Calu3 (cell line): ENCODE measurements at regions not wholly inside any gene's neighbourhood (a gene's known extent, or its start where the extent isn't known, plus 50 kb on each side); places are given as distances from the start of the nearest gene placed in this dataset.

Experiments used
- BruUV-seq: library from RNA; stranded (reverse); fragments of 400-500 nt; replicated peaks from 2 replicates; lab custom pipeline; 2021; lab: Mats Ljungman, UMichigan
- CTCF ChIA-PET: fragments of 300-600 bp; sonication (Branson Sonifier 250); formaldehyde crosslinking; loops from one replicate; lab custom pipeline; 2022; ENCODE audit warnings: antibody characterized with exemption; lab: Charles Lee
- DNase-seq: peaks from one replicate; pipeline ENCODE4 v3.0.0; 2022
- H3K27ac Mint-ChIP-seq: one replicate; pipeline ENCODE4 v1.8.0; 2022; ENCODE audit warnings: mixed read lengths; ENCODE audit not compliant: unreplicated experiment
- H3K27me3 Mint-ChIP-seq: one replicate; pipeline ENCODE4 v1.8.0; 2022; ENCODE audit warnings: mixed read lengths; ENCODE audit not compliant: unreplicated experiment
- H3K36me3 Mint-ChIP-seq: one replicate; pipeline ENCODE4 v1.8.0; 2022; ENCODE audit warnings: mild to moderate bottlenecking, moderate library complexity, mixed read lengths; ENCODE audit not compliant: insufficient read depth, unreplicated experiment
- H3K4me1 Mint-ChIP-seq: one replicate; pipeline ENCODE4 v1.8.0; 2022; ENCODE audit warnings: mild to moderate bottlenecking, low read depth, mixed read lengths; ENCODE audit not compliant: unreplicated experiment
- H3K4me3 Mint-ChIP-seq: one replicate; pipeline ENCODE4 v1.8.0; 2022; ENCODE audit warnings: mild to moderate bottlenecking, low read depth, moderate library complexity, mixed read lengths; ENCODE audit not compliant: unreplicated experiment
- H3K9me3 Mint-ChIP-seq: one replicate; pipeline ENCODE4 v1.8.0; 2022; ENCODE audit warnings: low read depth, mixed read lengths; ENCODE audit not compliant: unreplicated experiment
- intact Hi-C: fragments of 100-400 bp; cut with micrococcal nuclease; formaldehyde crosslinking; loops from one replicate; pipeline ENCODE4 v1.10.0; 2022; ENCODE audit not compliant: unreplicated experiment
- TF ChIP-seq, protein P1 (sequence below): fragments of 200-600 bp; IDR thresholded peaks from one replicate; pipeline ENCODE4 v1.8.0; 2022; ENCODE audit warnings: antibody characterized with exemption; ENCODE audit not compliant: unreplicated experiment

DNA sequence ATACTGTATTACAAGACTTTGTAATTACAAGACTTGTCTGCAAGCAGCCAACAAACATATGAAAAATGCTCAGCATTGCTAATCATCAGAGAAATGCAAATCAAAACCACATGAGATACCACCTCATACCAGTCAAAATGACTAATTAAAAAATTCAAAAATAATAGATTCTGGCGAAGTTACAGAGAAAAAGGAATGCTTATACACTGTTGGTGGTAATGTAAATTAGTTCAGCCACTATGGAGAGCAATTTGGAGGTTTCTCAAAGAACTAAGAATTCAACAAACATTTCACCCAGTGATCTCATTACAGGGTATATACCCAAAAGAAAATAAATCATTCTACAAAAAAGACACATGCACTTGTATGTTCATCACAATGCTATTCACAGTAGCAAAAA is 617.5 kb upstream of the CCDC54 start:
- Mint-ChIP-seq H3K4me3 (no peak overlapping the region), H3K27me3 (no peaks in the 10 kb centered on the region), H3K27ac (no peak overlapping the region), H3K36me3 (no peaks in the 10 kb centered on the region), H3K9me3 (peaks cover 5% of the 10 kb centered on the region), H3K4me1 (no peaks in the 10 kb centered on the region)
- TF ChIP-seq, protein P1, sequence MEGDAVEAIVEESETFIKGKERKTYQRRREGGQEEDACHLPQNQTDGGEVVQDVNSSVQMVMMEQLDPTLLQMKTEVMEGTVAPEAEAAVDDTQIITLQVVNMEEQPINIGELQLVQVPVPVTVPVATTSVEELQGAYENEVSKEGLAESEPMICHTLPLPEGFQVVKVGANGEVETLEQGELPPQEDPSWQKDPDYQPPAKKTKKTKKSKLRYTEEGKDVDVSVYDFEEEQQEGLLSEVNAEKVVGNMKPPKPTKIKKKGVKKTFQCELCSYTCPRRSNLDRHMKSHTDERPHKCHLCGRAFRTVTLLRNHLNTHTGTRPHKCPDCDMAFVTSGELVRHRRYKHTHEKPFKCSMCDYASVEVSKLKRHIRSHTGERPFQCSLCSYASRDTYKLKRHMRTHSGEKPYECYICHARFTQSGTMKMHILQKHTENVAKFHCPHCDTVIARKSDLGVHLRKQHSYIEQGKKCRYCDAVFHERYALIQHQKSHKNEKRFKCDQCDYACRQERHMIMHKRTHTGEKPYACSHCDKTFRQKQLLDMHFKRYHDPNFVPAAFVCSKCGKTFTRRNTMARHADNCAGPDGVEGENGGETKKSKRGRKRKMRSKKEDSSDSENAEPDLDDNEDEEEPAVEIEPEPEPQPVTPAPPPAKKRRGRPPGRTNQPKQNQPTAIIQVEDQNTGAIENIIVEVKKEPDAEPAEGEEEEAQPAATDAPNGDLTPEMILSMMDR, result no peak
- DNase-seq, result no peak
- BruUV-seq, result no TSS peak
- intact Hi-C loops, result no loop called here
- CTCF ChIA-PET, result no interaction called here

DNA sequence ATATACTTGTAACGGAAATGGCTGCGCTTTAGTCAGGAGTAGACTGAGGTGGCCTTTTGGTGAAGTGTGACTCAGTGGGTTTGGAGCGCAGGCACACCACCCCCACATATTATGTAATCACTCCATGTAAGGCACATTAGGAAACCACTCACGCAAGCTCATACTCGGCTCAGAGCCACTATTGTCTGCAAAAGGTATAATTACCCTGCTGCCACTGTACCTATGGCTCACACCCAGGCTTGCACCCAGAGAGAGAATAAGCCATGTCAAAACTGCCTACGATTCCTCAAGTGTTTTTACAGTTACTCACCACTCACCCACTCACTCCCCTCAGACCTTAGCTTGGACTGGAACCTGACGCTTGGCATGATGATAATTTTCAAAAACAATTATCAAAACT is 611.9 kb upstream of the CCDC54 start:
- peaks cover 10% of the 10 kb centered on the region for H3K4me1 Mint-ChIP-seq
- CTCF ChIA-PET, result interaction anchor here (0.6 to 1.2 kb wide), 3 partner anchors 19 to 77 kb away, joined by 3 to 5 read pairs (median 5); no protein-coding TSS in a partner anchor
- no peaks in the 10 kb centered on the region for H3K27me3 Mint-ChIP-seq
- H3K9me3 Mint-ChIP-seq, result no peaks in the 10 kb centered on the region
- H3K27ac Mint-ChIP-seq, result peak overlapping the region; percentile 91
- peaks cover 10% of the 10 kb centered on the region for H3K36me3 Mint-ChIP-seq
- no peak overlapping the region for H3K4me3 Mint-ChIP-seq
- intact Hi-C loops, result loop anchor here (5.0 kb wide), 1 partner anchor 38 kb away; no protein-coding TSS in a partner anchor
- BruUV-seq, result no TSS peak
- peak; percentile 76 for DNase-seq
- TF ChIP-seq, protein P1, result no peak

DNA sequence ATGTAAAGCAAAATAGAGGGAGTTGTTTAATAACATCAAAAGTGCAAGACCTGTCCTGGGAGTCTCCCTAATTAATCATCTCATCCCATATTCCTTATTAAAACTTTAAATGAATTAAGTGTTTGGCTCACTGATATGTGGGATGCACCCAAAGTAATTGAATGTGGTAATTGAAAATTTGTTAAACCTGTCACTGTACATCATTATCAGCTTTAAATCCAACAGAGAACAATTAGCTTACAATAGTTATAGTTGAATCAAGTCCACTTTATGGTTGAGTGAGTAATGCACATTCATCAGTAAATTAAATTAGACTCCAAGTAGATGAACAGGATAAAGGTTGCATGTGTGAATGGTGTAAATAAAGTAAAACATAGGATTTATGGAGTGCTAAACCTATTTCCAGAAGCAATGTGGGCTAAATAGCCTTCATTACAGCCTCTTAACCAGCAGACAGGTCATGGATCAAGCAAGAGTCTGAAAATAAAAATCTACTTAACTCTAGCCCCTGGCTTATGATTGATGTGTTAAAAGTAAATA is 608.2 kb upstream of the CCDC54 start:
- TF ChIP-seq, protein P1, result no peak
- CTCF ChIA-PET, result no interaction called here
- no TSS peak for BruUV-seq
- no peak overlapping the region for H3K4me3 Mint-ChIP-seq
- peaks cover 10% of the 10 kb centered on the region for H3K36me3 Mint-ChIP-seq
- no peaks in the 10 kb centered on the region for H3K9me3 Mint-ChIP-seq
- H3K4me1 Mint-ChIP-seq, result peaks cover 10% of the 10 kb centered on the region
- no peak overlapping the region for H3K27ac Mint-ChIP-seq
- no peaks in the 10 kb centered on the region for H3K27me3 Mint-ChIP-seq
- no peak for DNase-seq
- intact Hi-C loops, result loop anchor here (5.0 kb wide), 1 partner anchor 42 kb away; no protein-coding TSS in a partner anchor

DNA sequence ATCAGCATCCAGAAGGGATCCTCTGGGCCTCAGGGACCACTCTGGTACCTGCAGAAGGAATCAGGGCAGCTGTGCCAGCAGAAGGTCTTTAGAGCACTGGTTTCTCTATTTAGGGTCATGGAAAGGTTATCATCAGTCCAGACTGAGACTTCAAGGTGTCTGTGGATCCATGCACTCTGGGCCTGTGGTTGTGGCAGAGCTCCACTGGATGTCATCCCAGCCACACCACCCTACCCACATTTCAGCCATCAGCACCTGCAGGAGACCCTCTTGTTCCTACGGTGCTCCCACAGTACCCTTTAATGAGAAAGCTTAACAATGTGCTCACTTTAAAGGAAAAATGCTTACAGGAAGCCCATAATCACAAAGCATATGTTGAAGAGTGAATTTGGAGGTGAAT is 603.4 kb upstream of the CCDC54 start:
- CTCF ChIA-PET, result no interaction called here
- no peaks in the 10 kb centered on the region for H3K4me1 Mint-ChIP-seq
- peaks cover 5% of the 10 kb centered on the region for H3K9me3 Mint-ChIP-seq
- intact Hi-C loops, result no loop called here
- H3K27me3 Mint-ChIP-seq, result no peaks in the 10 kb centered on the region
- no peak for DNase-seq
- no peaks in the 10 kb centered on the region for H3K36me3 Mint-ChIP-seq
- H3K4me3 Mint-ChIP-seq, result no peak overlapping the region
- TF ChIP-seq, protein P1, result no peak
- no peak overlapping the region for H3K27ac Mint-ChIP-seq
- BruUV-seq, result no TSS peak
